ENCODE measurements at regions not wholly inside any gene's neighbourhood (a gene's known extent, or its start where the extent isn't known, plus 50 kb on each side); places are given as distances from the start of the nearest gene placed in this dataset.

- DNase-seq, result no peak
- WGBS, 4 donors, result 52 to 65% (median 58%) methylated on average over 3 of the region's 3 CpGs
- Histone ChIP-seq H3K9me3 (replicated peaks in 1 of 3) (no peaks in the 10 kb centered on the region), H3K4me1 (replicated peaks in 1 of 2) (no peaks in the 10 kb centered on the region), H3K36me3 (replicated peaks in 1 of 2) (no peaks in the 10 kb centered on the region), H3K27me3 (no peaks in the 10 kb centered on the region), H3K27ac (no peak overlapping the region), H3K4me3 (no peak overlapping the region)
- TF ChIP-seq CTCF (IDR thresholded peaks at IDR 0.05) (no peak), POLR2A (IDR thresholded peaks at IDR 0.05) (no peak)
- intact Hi-C loops (cut with DNase I), result no loop called here
Observed at GRCh38 chr2:118177318-118177717, 89.0 kb downstream of the INSIG2 start.

- Histone ChIP-seq H3K27me3 (no peaks in the 10 kb centered on the region), H3K4me3 (no peak overlapping the region), H3K36me3 (replicated peaks in 1 of 2) (no peaks in the 10 kb centered on the region), H3K27ac (no peak overlapping the region), H3K4me1 (replicated peaks in 1 of 2) (no peaks in the 10 kb centered on the region), H3K9me3 (replicated peaks in 1 of 3) (no peaks in the 10 kb centered on the region)
- no peak for TF ChIP-seq POLR2A (IDR thresholded peaks at IDR 0.05)
- no peak for TF ChIP-seq CTCF (IDR thresholded peaks at IDR 0.05)
- 60 to 75% (median 65%) methylated on average over 3 of the region's 3 CpGs for WGBS, 4 donors
- no peak for DNase-seq
- intact Hi-C loops (cut with DNase I), result no loop called here
Observed at GRCh38 chr2:118176601-118177000, 88.3 kb downstream of the INSIG2 start.

GRCh38 chr2:118171546-118171945 is 83.3 kb downstream of the INSIG2 start:
- WGBS, 4 donors, result 89 to 98% (median 97%) methylated on average over 2 of the region's 2 CpGs
- Histone ChIP-seq H3K27ac (no peak overlapping the region), H3K4me3 (no peak overlapping the region), H3K27me3 (no peaks in the 10 kb centered on the region), H3K4me1 (replicated peaks in 1 of 2) (peaks cover 3 to 6% of the 10 kb centered on the region in 2 donors), H3K36me3 (replicated peaks in 1 of 2) (no peaks in the 10 kb centered on the region), H3K9me3 (replicated peaks in 1 of 3) (no peaks in the 10 kb centered on the region)
- no peak for DNase-seq
- intact Hi-C loops (cut with DNase I), result no loop called here
- no peak for TF ChIP-seq POLR2A (IDR thresholded peaks at IDR 0.05)
- TF ChIP-seq CTCF (IDR thresholded peaks at IDR 0.05), result no peak

- H3K27me3 ChIP-seq, result no peaks in the 10 kb centered on the region
- no peak overlapping the region for H3K4me3 ChIP-seq
- TF ChIP-seq POLR2A (IDR thresholded peaks at IDR 0.05) (no peak), CTCF (IDR thresholded peaks at IDR 0.05) (no peak)
- H3K27ac ChIP-seq, result no peak overlapping the region
- H3K9me3 ChIP-seq (replicated peaks in 1 of 3), result no peaks in the 10 kb centered on the region
- peaks cover 3 to 6% of the 10 kb centered on the region in 2 donors for H3K4me1 ChIP-seq (replicated peaks in 1 of 2)
- intact Hi-C loops (cut with DNase I), result no loop called here
- DNase-seq, result peak in 5 of 7 donors; percentile 23 to 52 (median 37)
- no peaks in the 10 kb centered on the region for H3K36me3 ChIP-seq (replicated peaks in 1 of 2)
- 8 to 16% (median 13%) methylated on average over 6 of the region's 6 CpGs for WGBS, 4 donors
Observed at GRCh38 chr2:118169359-118170005, 81.2 kb downstream of the INSIG2 start.

All from adrenal gland (tissue), 9 donors.